Testis (tissue), 2 donors: ENCODE measurements at regions not wholly inside any gene's neighbourhood (a gene's known extent, or its start where the extent isn't known, plus 50 kb on each side); places are given as distances from the start of the nearest gene placed in this dataset.

ENCODE experiments used
- DNase-seq: peaks from one replicate; pipeline ENCODE4 v3.0.0-alpha.2; 2019
- H3K27ac ChIP-seq, 2 donors: fragments of 200-600 bp; sonication (generic); one replicate each; pipeline ENCODE4 v1.5.1; 2019
- H3K27me3 ChIP-seq: fragments of 200-600 bp; sonication (generic); one replicate; pipeline ENCODE4 v1.5.1; 2019
- H3K36me3 ChIP-seq: fragments of 200-600 bp; sonication (generic); one replicate; pipeline ENCODE4 v1.5.1; 2017; ENCODE audit warnings: low read depth; ENCODE audit errors: missing control alignments
- H3K4me1 ChIP-seq: fragments of 200-600 bp; sonication (generic); one replicate; pipeline ENCODE4 v1.5.1; 2019
- H3K4me3 ChIP-seq, 2 donors: fragments of 200-600 bp; sonication (generic); one replicate each; pipeline ENCODE4 v1.5.1; 2017 to 2019
- H3K9me3 ChIP-seq: fragments of 200-600 bp; sonication (generic); one replicate; pipeline ENCODE4 v1.5.1; 2017
- POLR2A ChIP-seq: fragments of 450-650 bp; IDR thresholded peaks from one replicate; pipeline ENCODE4 v1.6.1; 2017; ENCODE audit warnings: antibody characterized with exemption, mild to moderate bottlenecking, moderate library complexity
- WGBS, 2 donors: methylation state at CpG; one replicate each; pipeline ENCODE4 v1.1.5; 2018; 5-methylcytosine and 5-hydroxymethylcytosine counted together
- intact Hi-C: fragments of 100-400 bp; cut with DNase I; formaldehyde crosslinking; loops from one replicate; pipeline ENCODE4 v1.15.1; 2023; ENCODE audit warnings: low total_unique reads
- TF ChIP-seq, protein P1 (sequence below), 3 experiments: fragments of 450-650 bp in 2 of 3; fragments of 200-600 bp in 1 of 3; sonication (generic) in 1 of 3; IDR thresholded peaks; one replicate each; pipeline ENCODE4 v1.5.1; 2016 to 2019; ENCODE audit warnings: antibody characterized with exemption in 3 of 3, mild to moderate bottlenecking in 2 of 3, moderate library complexity in 1 of 3

DNA sequence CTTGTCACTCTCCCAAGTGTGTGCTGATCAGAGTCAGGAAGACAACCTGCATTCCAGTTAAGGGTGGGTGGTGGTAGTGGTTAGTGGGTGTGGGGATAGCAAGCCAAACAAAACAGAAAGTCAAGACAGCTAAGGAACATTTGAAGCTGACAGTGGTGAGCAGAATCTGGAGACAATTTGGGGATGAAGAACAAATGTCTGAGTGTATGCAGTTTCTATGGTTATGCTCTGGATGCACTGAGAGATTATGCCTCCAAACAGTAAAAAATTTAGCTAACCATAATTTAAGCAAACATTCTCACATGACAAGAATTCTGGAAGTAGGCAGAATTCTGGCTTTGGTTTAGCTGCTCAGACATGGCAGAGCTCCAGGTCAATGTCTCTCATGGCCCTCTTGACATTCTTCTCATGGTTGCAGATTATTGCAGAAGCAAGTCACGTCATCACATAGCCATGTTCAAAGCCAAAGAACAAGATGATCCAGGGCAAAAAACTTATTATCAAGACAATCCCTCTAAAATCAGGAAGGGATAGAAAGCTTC, 148.7 kb downstream of the LURAP1L start:
- Histone ChIP-seq H3K4me1 (no peaks in the 10 kb centered on the region), H3K9me3 (no peaks in the 10 kb centered on the region), H3K27ac (no peak overlapping the region), H3K36me3 (no peaks in the 10 kb centered on the region), H3K27me3 (no peaks in the 10 kb centered on the region), H3K4me3 (no peak overlapping the region)
- TF ChIP-seq, protein P1, sequence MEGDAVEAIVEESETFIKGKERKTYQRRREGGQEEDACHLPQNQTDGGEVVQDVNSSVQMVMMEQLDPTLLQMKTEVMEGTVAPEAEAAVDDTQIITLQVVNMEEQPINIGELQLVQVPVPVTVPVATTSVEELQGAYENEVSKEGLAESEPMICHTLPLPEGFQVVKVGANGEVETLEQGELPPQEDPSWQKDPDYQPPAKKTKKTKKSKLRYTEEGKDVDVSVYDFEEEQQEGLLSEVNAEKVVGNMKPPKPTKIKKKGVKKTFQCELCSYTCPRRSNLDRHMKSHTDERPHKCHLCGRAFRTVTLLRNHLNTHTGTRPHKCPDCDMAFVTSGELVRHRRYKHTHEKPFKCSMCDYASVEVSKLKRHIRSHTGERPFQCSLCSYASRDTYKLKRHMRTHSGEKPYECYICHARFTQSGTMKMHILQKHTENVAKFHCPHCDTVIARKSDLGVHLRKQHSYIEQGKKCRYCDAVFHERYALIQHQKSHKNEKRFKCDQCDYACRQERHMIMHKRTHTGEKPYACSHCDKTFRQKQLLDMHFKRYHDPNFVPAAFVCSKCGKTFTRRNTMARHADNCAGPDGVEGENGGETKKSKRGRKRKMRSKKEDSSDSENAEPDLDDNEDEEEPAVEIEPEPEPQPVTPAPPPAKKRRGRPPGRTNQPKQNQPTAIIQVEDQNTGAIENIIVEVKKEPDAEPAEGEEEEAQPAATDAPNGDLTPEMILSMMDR (IDR thresholded peaks at IDR 0.05): no peak
- TF ChIP-seq POLR2A: no peak
- intact Hi-C loops: no loop called here
- WGBS, 2 donors: 44 to 50% methylated on average over 1 of the region's 1 CpG
- no peak for DNase-seq

DNA sequence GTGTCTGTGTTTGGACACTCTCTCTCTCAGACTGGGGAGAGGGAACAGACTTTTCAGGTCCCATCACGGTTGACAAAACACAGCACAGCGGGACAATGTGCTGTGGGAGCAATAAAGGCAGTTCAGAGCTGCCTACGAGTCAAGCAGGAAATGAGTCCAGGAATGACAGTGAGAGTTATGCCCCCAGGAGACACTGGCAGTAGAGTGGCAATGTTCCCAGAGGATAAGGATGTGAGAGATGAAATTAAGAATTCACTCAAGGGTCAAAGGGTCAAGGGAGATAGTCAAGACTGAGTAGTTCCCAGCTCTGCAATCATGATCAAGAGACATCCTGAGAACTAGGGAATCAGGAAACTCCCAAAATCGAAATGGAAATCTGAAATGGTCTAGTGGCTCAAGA, 156.1 kb downstream of the LURAP1L start:
- no peak overlapping the region for H3K27ac ChIP-seq
- H3K4me1 ChIP-seq: no peaks in the 10 kb centered on the region
- TF ChIP-seq, protein P1 (IDR thresholded peaks at IDR 0.05): no peak
- no peak for TF ChIP-seq POLR2A
- 73 to 81% methylated on average over 4 of the region's 4 CpGs for WGBS, 2 donors
- H3K9me3 ChIP-seq: no peaks in the 10 kb centered on the region
- H3K27me3 ChIP-seq: no peaks in the 10 kb centered on the region
- H3K36me3 ChIP-seq: no peaks in the 10 kb centered on the region
- DNase-seq: no peak
- H3K4me3 ChIP-seq: no peak overlapping the region
- intact Hi-C loops: no loop called here

DNA sequence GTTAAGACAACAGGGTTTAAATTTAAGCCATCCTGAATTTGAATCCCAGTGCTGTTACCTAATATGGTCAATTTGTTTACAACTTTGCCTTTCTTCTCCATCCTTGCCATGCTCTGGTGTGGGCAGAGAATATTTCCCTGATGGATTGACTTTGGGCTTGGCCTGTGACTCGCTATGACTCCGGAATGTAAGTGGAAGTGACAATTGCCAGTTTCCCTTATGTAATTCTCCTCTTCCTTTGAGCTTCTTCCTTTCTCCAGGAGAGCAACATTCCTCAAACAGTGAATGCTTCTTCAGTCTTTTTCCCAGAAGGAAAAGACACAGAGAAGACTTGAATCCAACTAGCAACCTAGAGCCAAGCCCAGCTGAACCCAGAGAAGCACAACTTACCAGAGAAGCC, 159.1 kb downstream of the LURAP1L start:
- WGBS, 2 donors: 89 to 94% methylated on average over 2 of the region's 2 CpGs
- H3K36me3 ChIP-seq: no peaks in the 10 kb centered on the region

DNA sequence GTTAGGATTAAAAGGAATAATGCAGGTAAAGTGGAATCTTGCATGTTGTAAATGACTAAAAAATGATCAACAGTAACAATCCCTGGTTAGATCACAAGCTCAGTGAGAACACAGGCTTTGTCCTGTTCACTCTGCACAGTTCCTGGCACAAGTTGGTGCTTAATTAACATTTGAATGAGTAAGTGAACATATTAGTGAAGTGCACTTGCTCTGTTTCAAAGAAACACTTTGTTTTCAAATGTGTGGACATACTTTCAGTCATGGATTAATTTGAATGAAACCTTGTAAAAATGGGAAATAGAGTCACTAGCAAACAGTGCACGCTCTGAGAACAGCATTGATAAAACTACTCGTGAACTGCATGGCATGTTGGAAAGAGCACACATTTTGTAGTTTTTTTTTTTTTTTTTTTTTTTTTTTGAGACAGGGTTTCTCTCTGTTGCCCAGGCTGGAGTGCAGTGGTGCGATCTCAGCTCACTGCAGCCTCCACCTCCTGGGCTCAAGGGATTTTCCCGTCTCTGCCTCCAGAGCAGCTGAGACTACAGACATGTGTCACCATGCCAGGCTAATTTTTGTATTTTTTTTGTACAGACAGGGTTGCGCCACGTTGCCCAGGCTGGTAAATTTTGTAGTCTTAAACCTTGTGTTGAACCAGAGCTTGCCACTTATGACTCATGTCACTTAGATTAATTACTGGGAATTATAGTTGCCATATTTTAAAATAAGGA, 159.9 kb downstream of the LURAP1L start:
- 82 to 93% methylated on average over 6 of the region's 6 CpGs for WGBS, 2 donors
- no peak for DNase-seq

More for the DNA sequence above, 159.1 kb downstream of the LURAP1L start:
- H3K9me3 ChIP-seq: no peaks in the 10 kb centered on the region
- no peak for TF ChIP-seq POLR2A
- TF ChIP-seq, protein P1 (IDR thresholded peaks at IDR 0.05): no peak
- H3K27me3 ChIP-seq: peaks cover 3% of the 10 kb centered on the region
- no peaks in the 10 kb centered on the region for H3K4me1 ChIP-seq
- no peak overlapping the region for H3K4me3 ChIP-seq
- intact Hi-C loops: no loop called here
- DNase-seq: no peak
- H3K27ac ChIP-seq: no peak overlapping the region

More for the DNA sequence above, 159.9 kb downstream of the LURAP1L start:
- no peaks in the 10 kb centered on the region for H3K9me3 ChIP-seq
- peaks cover 3% of the 10 kb centered on the region for H3K27me3 ChIP-seq
- no peaks in the 10 kb centered on the region for H3K36me3 ChIP-seq
- no peak overlapping the region for H3K27ac ChIP-seq
- no peak overlapping the region for H3K4me3 ChIP-seq
- H3K4me1 ChIP-seq: no peaks in the 10 kb centered on the region
- TF ChIP-seq POLR2A: no peak
- TF ChIP-seq, protein P1 (IDR thresholded peaks at IDR 0.05): no peak
- intact Hi-C loops: no loop called here
